ENCODE measurements at regions not wholly inside any gene's neighbourhood (a gene's known extent, or its start where the extent isn't known, plus 50 kb on each side); places are given as distances from the start of the nearest gene placed in this dataset.

- DNase-seq (ENCODE audit: low read depth) = no peak
- no peak overlapping the region for H3K4me3 ChIP-seq (ENCODE audit: low read depth, low read length)
- TF ChIP-seq, protein P1, sequence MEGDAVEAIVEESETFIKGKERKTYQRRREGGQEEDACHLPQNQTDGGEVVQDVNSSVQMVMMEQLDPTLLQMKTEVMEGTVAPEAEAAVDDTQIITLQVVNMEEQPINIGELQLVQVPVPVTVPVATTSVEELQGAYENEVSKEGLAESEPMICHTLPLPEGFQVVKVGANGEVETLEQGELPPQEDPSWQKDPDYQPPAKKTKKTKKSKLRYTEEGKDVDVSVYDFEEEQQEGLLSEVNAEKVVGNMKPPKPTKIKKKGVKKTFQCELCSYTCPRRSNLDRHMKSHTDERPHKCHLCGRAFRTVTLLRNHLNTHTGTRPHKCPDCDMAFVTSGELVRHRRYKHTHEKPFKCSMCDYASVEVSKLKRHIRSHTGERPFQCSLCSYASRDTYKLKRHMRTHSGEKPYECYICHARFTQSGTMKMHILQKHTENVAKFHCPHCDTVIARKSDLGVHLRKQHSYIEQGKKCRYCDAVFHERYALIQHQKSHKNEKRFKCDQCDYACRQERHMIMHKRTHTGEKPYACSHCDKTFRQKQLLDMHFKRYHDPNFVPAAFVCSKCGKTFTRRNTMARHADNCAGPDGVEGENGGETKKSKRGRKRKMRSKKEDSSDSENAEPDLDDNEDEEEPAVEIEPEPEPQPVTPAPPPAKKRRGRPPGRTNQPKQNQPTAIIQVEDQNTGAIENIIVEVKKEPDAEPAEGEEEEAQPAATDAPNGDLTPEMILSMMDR (conservative IDR thresholded peaks at IDR 0.05; ENCODE audit: low read depth, low read length) = no peak
Observed at GRCh38 chr12:98341732-98342131, 173.7 kb upstream of the TMPO start.

DNA sequence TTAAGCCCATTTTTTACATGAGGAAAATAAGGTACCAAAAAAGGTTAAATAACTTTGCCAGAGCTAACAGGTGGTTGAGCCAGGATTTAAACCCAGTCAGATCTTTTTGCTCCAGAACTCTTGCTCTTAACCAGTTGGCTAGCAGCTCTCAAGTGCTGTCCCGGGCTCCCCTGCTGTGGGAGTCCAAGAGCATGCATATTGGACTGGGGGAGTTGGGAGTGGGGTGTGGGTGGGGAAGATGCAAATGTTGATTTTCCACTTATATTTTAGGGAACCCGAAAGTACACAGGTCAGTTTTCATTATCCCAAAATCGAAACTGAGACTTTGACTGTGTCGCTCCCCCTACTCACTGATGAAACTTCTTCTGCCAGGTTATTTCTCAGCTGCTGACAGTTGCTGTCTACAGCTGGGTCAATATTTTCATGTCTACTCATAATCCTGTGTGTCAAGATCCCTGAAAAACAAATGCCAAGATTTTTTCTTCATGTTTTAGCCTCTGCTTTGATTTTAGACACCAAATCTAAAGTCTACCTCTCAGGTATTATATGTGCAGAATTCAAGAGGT is 172.3 kb upstream of the TMPO start:
- no peak overlapping the region for H3K4me3 ChIP-seq (ENCODE audit: low read depth, low read length)
- TF ChIP-seq, protein P1 (conservative IDR thresholded peaks at IDR 0.05; ENCODE audit: low read depth, low read length) = no peak
- no peak for DNase-seq (ENCODE audit: low read depth)

DNA sequence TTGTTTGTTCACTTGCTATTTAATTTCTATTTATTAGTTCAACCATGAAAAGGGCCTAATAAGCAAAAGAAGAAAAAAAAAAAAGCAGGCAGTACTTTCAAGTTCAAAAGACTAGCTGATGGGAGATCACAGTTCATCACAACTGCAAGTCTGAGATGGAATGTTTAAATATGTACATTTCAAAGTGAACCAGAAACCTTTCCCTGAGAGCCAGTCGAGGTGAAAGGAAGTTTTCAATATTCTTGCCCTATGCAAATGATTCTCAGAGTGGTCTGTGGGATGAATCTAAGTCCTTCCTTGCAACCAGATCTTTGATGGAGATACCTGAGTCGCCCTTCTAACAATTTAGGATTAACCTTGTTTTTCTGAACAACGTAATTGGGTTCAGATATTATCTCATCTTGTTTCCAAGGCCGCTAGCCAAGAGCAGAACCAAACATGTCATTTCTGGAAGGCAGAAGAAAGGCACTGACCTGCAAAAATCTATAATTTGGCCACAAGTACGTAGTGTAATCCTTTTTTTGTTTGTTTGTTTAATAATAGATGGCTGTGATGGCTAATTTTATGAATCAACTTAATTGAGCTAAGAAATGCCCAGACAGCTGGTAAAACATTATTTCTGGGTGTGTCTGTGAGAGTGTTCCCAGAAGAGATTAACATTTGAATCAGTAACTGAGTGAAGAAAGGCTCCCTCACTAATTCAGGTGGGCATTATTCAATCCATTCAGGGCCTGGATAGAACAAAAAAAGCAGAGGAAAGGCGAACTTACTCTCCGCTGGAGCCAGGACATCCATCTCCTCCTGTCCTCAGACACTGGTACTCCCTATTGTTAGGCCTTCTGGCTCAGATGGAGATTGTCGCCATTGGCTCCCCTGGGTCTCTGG is 171.1 kb upstream of the TMPO start:
- TF ChIP-seq, protein P1 (conservative IDR thresholded peaks at IDR 0.05; ENCODE audit: low read depth, low read length) = no peak
- no peak overlapping the region for H3K4me3 ChIP-seq (ENCODE audit: low read depth, low read length)
- no peak for DNase-seq (ENCODE audit: low read depth)

DNA sequence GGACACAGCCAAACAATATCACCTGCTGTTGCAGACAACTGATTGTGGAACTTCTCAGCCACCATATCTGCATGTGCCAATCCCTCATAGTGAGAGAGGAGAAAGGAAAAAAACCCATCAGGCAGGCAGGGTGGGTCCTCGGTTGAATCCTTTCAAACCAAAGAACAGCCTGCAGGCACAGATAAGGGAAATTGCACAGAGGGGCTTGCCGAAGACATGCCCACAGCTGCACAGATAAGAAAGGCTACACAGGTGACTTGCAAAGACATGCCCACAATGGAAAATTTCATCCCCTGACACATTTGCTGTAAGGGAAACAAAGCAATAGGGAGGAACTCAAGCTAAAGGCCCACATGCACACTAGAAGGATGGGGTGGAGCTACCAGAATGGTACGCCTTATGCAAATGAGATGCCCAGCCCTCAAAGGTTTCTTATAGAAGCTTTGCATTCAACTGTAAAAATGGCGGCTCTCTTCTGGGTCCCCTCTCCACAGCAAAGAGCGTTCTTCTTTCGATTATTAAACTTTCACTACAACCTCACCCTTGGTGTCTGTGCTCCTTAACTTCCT is 170.0 kb upstream of the TMPO start:
- TF ChIP-seq, protein P1 (conservative IDR thresholded peaks at IDR 0.05; ENCODE audit: low read depth, low read length) = no peak
- no peak overlapping the region for H3K4me3 ChIP-seq (ENCODE audit: low read depth, low read length)
- no peak for DNase-seq (ENCODE audit: low read depth)

DNA sequence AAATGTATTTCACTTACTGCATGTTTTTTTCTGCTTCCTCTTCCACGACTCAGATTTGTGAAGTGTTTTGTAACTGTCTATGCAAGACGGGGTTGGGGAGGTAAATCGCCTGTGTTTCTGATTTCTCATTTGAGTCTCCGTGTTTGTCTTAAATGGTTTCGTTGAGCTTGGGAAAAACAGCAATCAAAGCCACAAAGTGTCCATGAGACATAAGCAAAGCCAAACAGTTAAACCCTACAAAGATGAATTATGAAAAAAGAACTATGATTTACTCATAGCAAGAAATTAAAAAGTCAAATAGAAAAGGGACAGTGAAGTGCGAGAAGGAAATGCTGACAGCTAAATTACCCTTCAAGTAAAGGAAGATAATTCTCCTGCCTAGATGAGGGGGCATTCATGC is 164.3 kb upstream of the TMPO start:
- TF ChIP-seq, protein P1 (conservative IDR thresholded peaks at IDR 0.05; ENCODE audit: low read depth, low read length) = no peak
- no peak for DNase-seq (ENCODE audit: low read depth)
- no peak overlapping the region for H3K4me3 ChIP-seq (ENCODE audit: low read depth, low read length)

- TF ChIP-seq, protein P1 (conservative IDR thresholded peaks at IDR 0.05; ENCODE audit: low read depth, low read length) = no peak
- H3K4me3 ChIP-seq (ENCODE audit: low read depth, low read length) = no peak overlapping the region
- DNase-seq (ENCODE audit: low read depth) = no peak
Observed at GRCh38 chr12:98351784-98352183, 163.6 kb upstream of the TMPO start.

Data from epithelial cell of proximal tubule (primary cell).